ENCODE measurements at regions not wholly inside any gene's neighbourhood (a gene's known extent, or its start where the extent isn't known, plus 50 kb on each side); places are given as distances from the start of the nearest gene placed in this dataset.

DNA sequence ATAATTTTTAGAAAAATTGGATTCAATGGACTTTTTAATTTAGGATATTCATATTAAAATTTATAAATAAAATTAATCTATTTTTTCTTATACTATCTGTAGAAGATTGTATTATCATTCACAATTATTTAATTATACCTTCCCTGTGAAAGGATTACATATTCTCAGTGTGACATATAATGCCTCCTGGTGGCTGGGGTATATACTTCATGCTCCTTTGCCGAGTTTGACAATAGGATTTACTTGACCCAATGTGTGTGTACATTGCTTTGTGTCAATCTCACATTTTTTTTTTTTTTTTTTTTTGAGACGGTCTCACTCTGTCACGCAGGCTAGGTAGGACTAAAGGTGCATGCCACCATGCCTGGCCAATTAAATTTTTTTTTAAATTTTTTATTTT lies 230.0 kb upstream of the CHD6 start:
- TF ChIP-seq, protein P1, sequence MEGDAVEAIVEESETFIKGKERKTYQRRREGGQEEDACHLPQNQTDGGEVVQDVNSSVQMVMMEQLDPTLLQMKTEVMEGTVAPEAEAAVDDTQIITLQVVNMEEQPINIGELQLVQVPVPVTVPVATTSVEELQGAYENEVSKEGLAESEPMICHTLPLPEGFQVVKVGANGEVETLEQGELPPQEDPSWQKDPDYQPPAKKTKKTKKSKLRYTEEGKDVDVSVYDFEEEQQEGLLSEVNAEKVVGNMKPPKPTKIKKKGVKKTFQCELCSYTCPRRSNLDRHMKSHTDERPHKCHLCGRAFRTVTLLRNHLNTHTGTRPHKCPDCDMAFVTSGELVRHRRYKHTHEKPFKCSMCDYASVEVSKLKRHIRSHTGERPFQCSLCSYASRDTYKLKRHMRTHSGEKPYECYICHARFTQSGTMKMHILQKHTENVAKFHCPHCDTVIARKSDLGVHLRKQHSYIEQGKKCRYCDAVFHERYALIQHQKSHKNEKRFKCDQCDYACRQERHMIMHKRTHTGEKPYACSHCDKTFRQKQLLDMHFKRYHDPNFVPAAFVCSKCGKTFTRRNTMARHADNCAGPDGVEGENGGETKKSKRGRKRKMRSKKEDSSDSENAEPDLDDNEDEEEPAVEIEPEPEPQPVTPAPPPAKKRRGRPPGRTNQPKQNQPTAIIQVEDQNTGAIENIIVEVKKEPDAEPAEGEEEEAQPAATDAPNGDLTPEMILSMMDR (conservative IDR thresholded peaks at IDR 0.05), result peak; percentile 67
- no peak for TF ChIP-seq ZFX (IDR thresholded peaks at IDR 0.05)

Measured in C4-2B (cell line).